Osteoblast (primary cell): ENCODE measurements at regions not wholly inside any gene's neighbourhood (a gene's known extent, or its start where the extent isn't known, plus 50 kb on each side); places are given as distances from the start of the nearest gene placed in this dataset.

Source experiments
- DNase-seq: peaks from one replicate; pipeline ENCODE4 v3.0.0; 2011; ENCODE audit warnings: low spot score, mixed read lengths; ENCODE audit not compliant: insufficient read length; ENCODE audit errors: missing footprints
- H2AFZ ChIP-seq: 2 replicates; pipeline ENCODE4 v1.6.0; 2011; ENCODE audit warnings: mild to moderate bottlenecking, low read length
- H3K27ac ChIP-seq: 2 replicates; pipeline ENCODE4 v1.5.1; 2011; ENCODE audit warnings: mild to moderate bottlenecking, low read depth, low read length, moderate library complexity
- H3K27me3 ChIP-seq: 2 replicates; pipeline ENCODE4 v1.6.0; 2012; ENCODE audit warnings: mild to moderate bottlenecking, control low read depth, inconsistent platforms, low read length, moderate library complexity; ENCODE audit not compliant: insufficient read depth
- H3K36me3 ChIP-seq: 2 replicates; pipeline ENCODE4 v1.5.1; 2011; ENCODE audit warnings: mild to moderate bottlenecking, low read length, control low read depth, moderate library complexity; ENCODE audit not compliant: insufficient read depth
- H3K4me1 ChIP-seq: 2 replicates; pipeline ENCODE4 v1.5.1; 2011; ENCODE audit warnings: mild to moderate bottlenecking, low read length, control low read depth, moderate library complexity; ENCODE audit not compliant: insufficient read depth
- H3K4me2 ChIP-seq: 2 replicates; pipeline ENCODE4 v1.6.0; 2011; ENCODE audit warnings: mild to moderate bottlenecking, low read length; ENCODE audit not compliant: insufficient read depth
- H3K4me3 ChIP-seq: fragments of 200-600 bp; sonication (generic); 3 replicates; pipeline ENCODE4 v1.5.1; 2012; ENCODE audit warnings: mild to moderate bottlenecking, low read length, inconsistent platforms; ENCODE audit not compliant: insufficient read depth
- H3K79me2 ChIP-seq: 2 replicates; pipeline ENCODE4 v1.6.0; 2012; ENCODE audit warnings: mild to moderate bottlenecking, low read length, control low read depth, inconsistent platforms; ENCODE audit not compliant: insufficient read depth
- H3K9me3 ChIP-seq: 2 replicates; pipeline ENCODE4 v1.5.1; 2011; ENCODE audit warnings: low read depth, low read length, control low read depth
- H4K20me1 ChIP-seq: 2 replicates; pipeline ENCODE4 v1.6.0; 2012; ENCODE audit warnings: mild to moderate bottlenecking, low read length, control low read depth; ENCODE audit not compliant: insufficient read depth
- TF ChIP-seq, protein P1 (sequence below): IDR thresholded peaks from 2 replicates; pipeline ENCODE4 v1.5.1; 2011; ENCODE audit warnings: mild to moderate bottlenecking, low read depth, low read length, moderate library complexity; ENCODE audit errors: extremely low read depth

DNA sequence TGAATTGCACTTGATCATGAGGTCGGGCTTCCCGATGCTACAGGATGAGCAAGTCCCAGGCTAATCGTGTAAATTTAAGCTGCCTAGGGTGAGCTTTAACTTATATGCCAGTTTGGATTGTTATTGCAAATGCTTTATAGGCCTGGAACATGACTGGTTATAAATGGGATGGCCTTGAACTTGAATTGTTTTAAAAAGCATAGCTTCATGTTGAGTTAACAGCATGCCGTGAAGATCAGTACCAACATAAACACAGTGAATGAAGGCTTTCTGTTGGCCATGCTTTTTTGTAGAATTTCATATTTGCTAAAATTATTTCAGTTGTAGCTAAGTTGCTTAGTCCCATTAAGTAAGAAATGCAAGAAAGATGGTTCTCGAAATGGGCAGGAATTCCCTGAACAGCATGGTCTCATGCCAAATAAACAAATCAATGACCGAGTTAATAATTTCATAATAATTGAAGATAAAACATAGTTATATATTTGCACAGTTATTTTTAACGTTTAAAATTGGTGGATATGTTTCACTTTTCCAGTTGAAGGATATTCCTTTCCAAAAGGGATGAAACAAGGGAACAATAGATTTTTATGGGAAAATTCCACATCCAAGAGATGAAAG lies 76.6 kb upstream of the ARID1B start:
- Histone ChIP-seq H3K27me3 (no peaks in the 10 kb centered on the region), H2AFZ (no peak overlapping the region), H4K20me1 (no peaks in the 10 kb centered on the region), H3K36me3 (no peaks in the 10 kb centered on the region), H3K4me3 (no peak overlapping the region), H3K9me3 (no peaks in the 10 kb centered on the region), H3K4me2 (no peak overlapping the region), H3K27ac (no peak overlapping the region), H3K79me2 (no peaks in the 10 kb centered on the region), H3K4me1 (no peaks in the 10 kb centered on the region)
- TF ChIP-seq, protein P1, sequence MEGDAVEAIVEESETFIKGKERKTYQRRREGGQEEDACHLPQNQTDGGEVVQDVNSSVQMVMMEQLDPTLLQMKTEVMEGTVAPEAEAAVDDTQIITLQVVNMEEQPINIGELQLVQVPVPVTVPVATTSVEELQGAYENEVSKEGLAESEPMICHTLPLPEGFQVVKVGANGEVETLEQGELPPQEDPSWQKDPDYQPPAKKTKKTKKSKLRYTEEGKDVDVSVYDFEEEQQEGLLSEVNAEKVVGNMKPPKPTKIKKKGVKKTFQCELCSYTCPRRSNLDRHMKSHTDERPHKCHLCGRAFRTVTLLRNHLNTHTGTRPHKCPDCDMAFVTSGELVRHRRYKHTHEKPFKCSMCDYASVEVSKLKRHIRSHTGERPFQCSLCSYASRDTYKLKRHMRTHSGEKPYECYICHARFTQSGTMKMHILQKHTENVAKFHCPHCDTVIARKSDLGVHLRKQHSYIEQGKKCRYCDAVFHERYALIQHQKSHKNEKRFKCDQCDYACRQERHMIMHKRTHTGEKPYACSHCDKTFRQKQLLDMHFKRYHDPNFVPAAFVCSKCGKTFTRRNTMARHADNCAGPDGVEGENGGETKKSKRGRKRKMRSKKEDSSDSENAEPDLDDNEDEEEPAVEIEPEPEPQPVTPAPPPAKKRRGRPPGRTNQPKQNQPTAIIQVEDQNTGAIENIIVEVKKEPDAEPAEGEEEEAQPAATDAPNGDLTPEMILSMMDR, result no peak
- DNase-seq, result no peak

DNA sequence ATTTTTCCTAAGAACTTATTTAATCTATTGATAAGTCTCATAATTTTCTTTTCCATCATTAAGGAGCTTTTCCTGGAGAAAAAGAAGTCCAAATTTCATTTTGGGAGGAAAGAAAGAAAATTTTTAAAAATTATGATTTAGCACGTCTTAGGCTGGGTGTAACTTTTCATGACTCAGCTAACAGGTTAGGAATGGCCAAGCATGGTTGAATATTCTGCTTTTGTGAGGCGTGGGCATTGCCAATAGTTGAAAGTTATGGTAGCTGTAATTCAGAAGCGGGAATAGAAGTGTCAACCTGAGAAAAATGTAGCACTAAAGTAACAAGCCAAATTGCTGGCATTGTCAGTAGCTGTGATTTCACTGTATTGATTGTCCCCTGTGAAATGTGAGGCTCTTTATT lies 77.2 kb upstream of the ARID1B start:
- Histone ChIP-seq H3K27ac (no peak overlapping the region), H3K4me3 (no peak overlapping the region), H3K36me3 (no peaks in the 10 kb centered on the region), H3K4me2 (no peak overlapping the region), H3K79me2 (no peaks in the 10 kb centered on the region), H2AFZ (no peak overlapping the region), H3K4me1 (no peaks in the 10 kb centered on the region), H3K9me3 (no peaks in the 10 kb centered on the region), H4K20me1 (no peaks in the 10 kb centered on the region), H3K27me3 (no peaks in the 10 kb centered on the region)
- DNase-seq, result no peak
- TF ChIP-seq, protein P1, result no peak

- Histone ChIP-seq H4K20me1 (no peaks in the 10 kb centered on the region), H3K27me3 (no peaks in the 10 kb centered on the region), H3K4me2 (peak overlapping the region; percentile 32), H3K4me1 (no peaks in the 10 kb centered on the region), H3K79me2 (no peaks in the 10 kb centered on the region), H3K36me3 (no peaks in the 10 kb centered on the region), H3K27ac (no peak overlapping the region), H3K9me3 (no peaks in the 10 kb centered on the region), H3K4me3 (no peak overlapping the region), H2AFZ (no peak overlapping the region)
- no peak for DNase-seq
- TF ChIP-seq, protein P1, result no peak
Measured at GRCh38 chr6:156699017-156699421, 78.2 kb upstream of the ARID1B start.

DNA sequence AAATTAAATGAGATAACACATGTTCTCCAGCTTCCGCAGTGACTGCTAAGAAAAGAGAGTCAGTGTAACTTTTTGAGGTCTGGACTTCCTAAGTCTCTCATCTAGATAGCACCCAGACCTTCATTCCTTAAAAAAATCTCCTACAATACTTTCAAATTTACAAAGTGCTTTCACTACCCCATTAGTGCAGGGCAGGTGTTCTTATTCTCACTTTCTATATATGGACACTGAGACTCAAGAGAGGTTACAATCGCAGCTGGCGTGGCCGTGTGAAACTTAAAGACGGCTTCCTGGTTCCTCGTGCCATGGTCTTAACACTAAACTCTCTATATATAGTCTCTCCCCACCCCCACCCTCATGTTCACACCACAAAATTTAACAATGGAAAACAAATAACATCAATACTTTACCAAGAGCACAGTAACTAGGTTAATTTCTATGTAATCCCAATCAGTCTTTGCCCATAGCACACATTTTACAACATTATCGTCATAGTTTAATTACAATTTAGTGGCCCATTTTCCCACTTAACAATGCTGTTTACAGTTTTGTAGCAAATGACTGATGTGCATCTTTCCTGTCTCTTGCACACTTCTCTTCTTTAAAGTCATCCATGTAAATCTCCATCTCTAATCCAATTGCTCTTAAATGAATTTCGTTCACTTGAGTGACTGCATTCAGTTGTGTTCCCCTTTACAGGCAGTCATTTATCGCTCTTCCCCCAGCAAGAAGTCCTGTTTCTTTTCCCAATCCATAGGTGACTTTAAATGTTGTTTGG lies 78.8 kb upstream of the ARID1B start:
- TF ChIP-seq, protein P1, result no peak
- H3K79me2 ChIP-seq, result no peaks in the 10 kb centered on the region
- no peak overlapping the region for H3K27ac ChIP-seq
- H4K20me1 ChIP-seq, result no peaks in the 10 kb centered on the region
- H3K4me1 ChIP-seq, result no peaks in the 10 kb centered on the region
- no peaks in the 10 kb centered on the region for H3K36me3 ChIP-seq
- no peaks in the 10 kb centered on the region for H3K9me3 ChIP-seq
- no peaks in the 10 kb centered on the region for H3K27me3 ChIP-seq
- H3K4me3 ChIP-seq, result no peak overlapping the region
- no peak overlapping the region for H3K4me2 ChIP-seq
- no peak overlapping the region for H2AFZ ChIP-seq
- DNase-seq, result no peak
